HG03135 (cell line): ENCODE measurements at regions not wholly inside any gene's neighbourhood (a gene's known extent, or its start where the extent isn't known, plus 50 kb on each side); places are given as distances from the start of the nearest gene placed in this dataset.

Experiments used
- ATAC-seq: cut with Tn5 transposase; IDR thresholded peaks from one replicate; pipeline ENCODE4 v1.9.1; 2021; ENCODE audit warnings: mild to moderate bottlenecking, moderate library complexity; ENCODE audit not compliant: unreplicated experiment

- no peak for ATAC-seq
Measured at GRCh38 chr2:117700471-117700870, 114.0 kb upstream of the DDX18 start.

GRCh38 chr2:117701365-117701764 lies 113.1 kb upstream of the DDX18 start:
- ATAC-seq, result no peak

- no peak for ATAC-seq
Measured at GRCh38 chr2:117702098-117702497, 112.4 kb upstream of the DDX18 start.

GRCh38 chr2:117703858-117704257 lies 110.6 kb upstream of the DDX18 start:
- ATAC-seq, result no peak

- no peak for ATAC-seq
Measured at GRCh38 chr2:117704818-117705217, 109.7 kb upstream of the DDX18 start.

- ATAC-seq, result no peak
Measured at GRCh38 chr2:117707874-117708273, 106.6 kb upstream of the DDX18 start.

- ATAC-seq, result no peak
Measured at GRCh38 chr2:117712684-117713083, 101.8 kb upstream of the DDX18 start.

GRCh38 chr2:117714110-117714509 lies 100.4 kb upstream of the DDX18 start:
- ATAC-seq, result no peak

GRCh38 chr2:117714745-117715417 lies 99.6 kb upstream of the DDX18 start:
- no peak for ATAC-seq

- no peak for ATAC-seq
Measured at GRCh38 chr2:117716505-117716904, 98.0 kb upstream of the DDX18 start.

GRCh38 chr2:117717072-117717471 lies 97.4 kb upstream of the DDX18 start:
- no peak for ATAC-seq

- no peak for ATAC-seq
Measured at GRCh38 chr2:117718048-117718447, 96.4 kb upstream of the DDX18 start.

- no peak for ATAC-seq
Measured at GRCh38 chr2:117720765-117721164, 93.7 kb upstream of the DDX18 start.

GRCh38 chr2:117723483-117723882 lies 91.0 kb upstream of the DDX18 start:
- ATAC-seq, result no peak

GRCh38 chr2:117723888-117724434 lies 90.5 kb upstream of the DDX18 start:
- no peak for ATAC-seq

GRCh38 chr2:117726747-117727146 lies 87.7 kb upstream of the DDX18 start:
- no peak for ATAC-seq

- no peak for ATAC-seq
Measured at GRCh38 chr2:117737846-117738245, 76.6 kb upstream of the DDX18 start.

- no peak for ATAC-seq
Measured at GRCh38 chr2:117738991-117739839, 75.3 kb upstream of the DDX18 start.

GRCh38 chr2:117745537-117745936 lies 69.0 kb upstream of the DDX18 start:
- no peak for ATAC-seq

- ATAC-seq, result no peak
Measured at GRCh38 chr2:117755768-117756167, 58.7 kb upstream of the DDX18 start.

- ATAC-seq, result no peak
Measured at GRCh38 chr2:117760916-117761315, 53.6 kb upstream of the DDX18 start.

GRCh38 chr2:117762454-117762853 lies 52.0 kb upstream of the DDX18 start:
- no peak for ATAC-seq
